Liver (tissue), 3 donors: ENCODE measurements at regions not wholly inside any gene's neighbourhood (a gene's known extent, or its start where the extent isn't known, plus 50 kb on each side); places are given as distances from the start of the nearest gene placed in this dataset.

Source experiments
- EGR1 ChIP-seq, 2 donors: IDR thresholded peaks; 2 replicates each; pipeline ENCODE4 v1.6.1; 2016 to 2018; ENCODE audit warnings: antibody characterized with exemption in 2 of 2, low read depth in 2 of 2
- FOXA1 ChIP-seq: IDR thresholded peaks from 2 replicates; pipeline ENCODE4 v1.6.1; 2016; ENCODE audit warnings: antibody characterized with exemption
- HNF4G ChIP-seq: IDR thresholded peaks from 2 replicates; pipeline ENCODE4 v1.6.1; 2016; ENCODE audit warnings: antibody characterized with exemption
- RAD21 ChIP-seq, 2 donors: IDR thresholded peaks; 2 replicates each; pipeline ENCODE4 v1.6.1; 2016; ENCODE audit warnings: antibody characterized with exemption in 2 of 2, mild to moderate bottlenecking in 2 of 2
- SP1 ChIP-seq: IDR thresholded peaks from 2 replicates; pipeline ENCODE4 v1.6.1; 2018; ENCODE audit warnings: antibody characterized with exemption, mild to moderate bottlenecking
- TAF1 ChIP-seq: conservative IDR thresholded peaks from 2 replicates; pipeline ENCODE4 v1.6.1; 2016; ENCODE audit warnings: antibody characterized with exemption, mild to moderate bottlenecking
- TF ChIP-seq, protein P1 (sequence below): fragments of 150-350 bp; IDR thresholded peaks from 2 replicates; pipeline ENCODE4 v1.5.1; 2017; ENCODE audit warnings: improper control_type of control experiment, low read depth, low read length; ENCODE audit not compliant: missing input control
- TF ChIP-seq, protein P2 (sequence below): IDR thresholded peaks from 2 replicates; pipeline ENCODE4 v1.6.1; 2016; ENCODE audit warnings: antibody characterized with exemption, mild to moderate bottlenecking
- donor health status: healthy.
- donor health status: healthy.

DNA sequence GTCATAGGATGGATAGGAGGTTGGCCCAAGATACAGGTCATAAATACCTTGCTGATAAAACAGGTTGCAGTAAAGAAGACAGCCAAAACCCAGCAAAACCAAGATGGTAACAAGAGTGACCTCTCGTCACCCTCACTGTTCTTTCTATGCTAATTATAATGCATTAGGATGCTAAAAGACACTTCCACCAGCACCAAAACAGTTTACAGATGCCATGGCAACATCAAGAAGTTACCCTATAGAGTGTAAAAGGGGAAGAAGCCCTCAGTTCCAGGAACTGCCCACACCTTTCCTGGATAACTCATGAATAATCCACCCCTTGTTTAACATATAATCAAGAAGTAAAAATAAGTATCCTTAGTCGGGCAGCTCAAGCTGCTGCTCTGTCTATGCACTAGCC lies 671.9 kb downstream of the PTPRC start:
- no peak for TF ChIP-seq SP1
- TF ChIP-seq, protein P1, sequence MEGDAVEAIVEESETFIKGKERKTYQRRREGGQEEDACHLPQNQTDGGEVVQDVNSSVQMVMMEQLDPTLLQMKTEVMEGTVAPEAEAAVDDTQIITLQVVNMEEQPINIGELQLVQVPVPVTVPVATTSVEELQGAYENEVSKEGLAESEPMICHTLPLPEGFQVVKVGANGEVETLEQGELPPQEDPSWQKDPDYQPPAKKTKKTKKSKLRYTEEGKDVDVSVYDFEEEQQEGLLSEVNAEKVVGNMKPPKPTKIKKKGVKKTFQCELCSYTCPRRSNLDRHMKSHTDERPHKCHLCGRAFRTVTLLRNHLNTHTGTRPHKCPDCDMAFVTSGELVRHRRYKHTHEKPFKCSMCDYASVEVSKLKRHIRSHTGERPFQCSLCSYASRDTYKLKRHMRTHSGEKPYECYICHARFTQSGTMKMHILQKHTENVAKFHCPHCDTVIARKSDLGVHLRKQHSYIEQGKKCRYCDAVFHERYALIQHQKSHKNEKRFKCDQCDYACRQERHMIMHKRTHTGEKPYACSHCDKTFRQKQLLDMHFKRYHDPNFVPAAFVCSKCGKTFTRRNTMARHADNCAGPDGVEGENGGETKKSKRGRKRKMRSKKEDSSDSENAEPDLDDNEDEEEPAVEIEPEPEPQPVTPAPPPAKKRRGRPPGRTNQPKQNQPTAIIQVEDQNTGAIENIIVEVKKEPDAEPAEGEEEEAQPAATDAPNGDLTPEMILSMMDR, result no peak
- TF ChIP-seq, protein P2, sequence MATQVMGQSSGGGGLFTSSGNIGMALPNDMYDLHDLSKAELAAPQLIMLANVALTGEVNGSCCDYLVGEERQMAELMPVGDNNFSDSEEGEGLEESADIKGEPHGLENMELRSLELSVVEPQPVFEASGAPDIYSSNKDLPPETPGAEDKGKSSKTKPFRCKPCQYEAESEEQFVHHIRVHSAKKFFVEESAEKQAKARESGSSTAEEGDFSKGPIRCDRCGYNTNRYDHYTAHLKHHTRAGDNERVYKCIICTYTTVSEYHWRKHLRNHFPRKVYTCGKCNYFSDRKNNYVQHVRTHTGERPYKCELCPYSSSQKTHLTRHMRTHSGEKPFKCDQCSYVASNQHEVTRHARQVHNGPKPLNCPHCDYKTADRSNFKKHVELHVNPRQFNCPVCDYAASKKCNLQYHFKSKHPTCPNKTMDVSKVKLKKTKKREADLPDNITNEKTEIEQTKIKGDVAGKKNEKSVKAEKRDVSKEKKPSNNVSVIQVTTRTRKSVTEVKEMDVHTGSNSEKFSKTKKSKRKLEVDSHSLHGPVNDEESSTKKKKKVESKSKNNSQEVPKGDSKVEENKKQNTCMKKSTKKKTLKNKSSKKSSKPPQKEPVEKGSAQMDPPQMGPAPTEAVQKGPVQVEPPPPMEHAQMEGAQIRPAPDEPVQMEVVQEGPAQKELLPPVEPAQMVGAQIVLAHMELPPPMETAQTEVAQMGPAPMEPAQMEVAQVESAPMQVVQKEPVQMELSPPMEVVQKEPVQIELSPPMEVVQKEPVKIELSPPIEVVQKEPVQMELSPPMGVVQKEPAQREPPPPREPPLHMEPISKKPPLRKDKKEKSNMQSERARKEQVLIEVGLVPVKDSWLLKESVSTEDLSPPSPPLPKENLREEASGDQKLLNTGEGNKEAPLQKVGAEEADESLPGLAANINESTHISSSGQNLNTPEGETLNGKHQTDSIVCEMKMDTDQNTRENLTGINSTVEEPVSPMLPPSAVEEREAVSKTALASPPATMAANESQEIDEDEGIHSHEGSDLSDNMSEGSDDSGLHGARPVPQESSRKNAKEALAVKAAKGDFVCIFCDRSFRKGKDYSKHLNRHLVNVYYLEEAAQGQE, result no peak
- no peak for TF ChIP-seq FOXA1
- TF ChIP-seq RAD21 (IDR thresholded peaks at IDR 0.05), result no peak
- TF ChIP-seq EGR1 (IDR thresholded peaks at IDR 0.05; ENCODE audit: low read depth in 2 of 2), result no peak
- TF ChIP-seq HNF4G, result no peak
- no peak for TF ChIP-seq TAF1
